GM12875 (cell line): ENCODE measurements at regions not wholly inside any gene's neighbourhood (a gene's known extent, or its start where the extent isn't known, plus 50 kb on each side); places are given as distances from the start of the nearest gene placed in this dataset.

Experiments used
- H3K4me3 ChIP-seq: one replicate; pipeline ENCODE4 v1.5.1; 2011; ENCODE audit warnings: low read depth, low read length, control low read depth
- TF ChIP-seq, protein P1 (sequence below): IDR thresholded peaks from 2 replicates; pipeline ENCODE4 v1.5.1; 2011; ENCODE audit warnings: low read depth, mild to moderate bottlenecking, control low read depth, inconsistent platforms, low read length, moderate library complexity, borderline replicate concordance; ENCODE audit not compliant: insufficient read depth

DNA sequence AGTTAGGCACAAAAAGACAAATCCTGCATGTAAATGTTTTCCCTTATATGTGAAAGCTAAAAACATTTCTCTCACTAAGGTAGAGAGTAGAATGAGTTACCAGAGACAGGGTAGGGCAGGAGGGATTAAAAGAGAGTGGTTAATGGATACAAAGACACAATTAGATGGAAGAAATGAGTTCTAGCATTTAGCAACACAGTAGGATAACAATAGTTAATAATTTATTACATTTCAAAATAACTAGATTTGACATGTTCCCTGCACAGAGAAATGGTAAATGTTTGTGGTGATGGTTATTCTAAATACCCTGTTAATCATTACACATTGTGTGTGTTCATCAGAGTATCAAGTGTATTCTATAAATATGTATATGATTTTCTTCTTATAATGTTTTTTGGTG, 1400.7 kb downstream of the OTOL1 start:
- no peak overlapping the region for H3K4me3 ChIP-seq
- TF ChIP-seq, protein P1, sequence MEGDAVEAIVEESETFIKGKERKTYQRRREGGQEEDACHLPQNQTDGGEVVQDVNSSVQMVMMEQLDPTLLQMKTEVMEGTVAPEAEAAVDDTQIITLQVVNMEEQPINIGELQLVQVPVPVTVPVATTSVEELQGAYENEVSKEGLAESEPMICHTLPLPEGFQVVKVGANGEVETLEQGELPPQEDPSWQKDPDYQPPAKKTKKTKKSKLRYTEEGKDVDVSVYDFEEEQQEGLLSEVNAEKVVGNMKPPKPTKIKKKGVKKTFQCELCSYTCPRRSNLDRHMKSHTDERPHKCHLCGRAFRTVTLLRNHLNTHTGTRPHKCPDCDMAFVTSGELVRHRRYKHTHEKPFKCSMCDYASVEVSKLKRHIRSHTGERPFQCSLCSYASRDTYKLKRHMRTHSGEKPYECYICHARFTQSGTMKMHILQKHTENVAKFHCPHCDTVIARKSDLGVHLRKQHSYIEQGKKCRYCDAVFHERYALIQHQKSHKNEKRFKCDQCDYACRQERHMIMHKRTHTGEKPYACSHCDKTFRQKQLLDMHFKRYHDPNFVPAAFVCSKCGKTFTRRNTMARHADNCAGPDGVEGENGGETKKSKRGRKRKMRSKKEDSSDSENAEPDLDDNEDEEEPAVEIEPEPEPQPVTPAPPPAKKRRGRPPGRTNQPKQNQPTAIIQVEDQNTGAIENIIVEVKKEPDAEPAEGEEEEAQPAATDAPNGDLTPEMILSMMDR: no peak

- no peak overlapping the region for H3K4me3 ChIP-seq
- TF ChIP-seq, protein P1: no peak
Observed at GRCh38 chr3:162932503-162932902, 1435.9 kb downstream of the OTOL1 start.

DNA sequence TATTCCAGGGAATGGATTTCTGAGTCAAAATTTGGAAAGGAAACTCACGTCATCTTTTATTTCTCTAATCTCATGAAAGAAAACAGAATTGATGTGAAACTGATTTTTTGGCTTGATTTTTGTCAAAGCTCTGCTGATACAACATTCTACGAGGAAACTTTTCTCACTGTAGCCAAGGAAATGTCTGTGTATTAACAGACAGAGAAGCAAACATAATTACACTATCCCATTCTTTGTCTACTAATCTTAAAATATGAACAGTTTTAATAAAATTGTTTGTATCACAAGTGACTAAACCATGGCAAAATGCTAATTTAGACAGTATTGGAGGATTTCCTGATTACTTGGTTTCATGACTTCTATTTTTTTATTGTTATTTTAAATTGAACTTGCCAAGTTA, 1437.0 kb downstream of the OTOL1 start:
- TF ChIP-seq, protein P1: no peak
- H3K4me3 ChIP-seq: no peak overlapping the region

DNA sequence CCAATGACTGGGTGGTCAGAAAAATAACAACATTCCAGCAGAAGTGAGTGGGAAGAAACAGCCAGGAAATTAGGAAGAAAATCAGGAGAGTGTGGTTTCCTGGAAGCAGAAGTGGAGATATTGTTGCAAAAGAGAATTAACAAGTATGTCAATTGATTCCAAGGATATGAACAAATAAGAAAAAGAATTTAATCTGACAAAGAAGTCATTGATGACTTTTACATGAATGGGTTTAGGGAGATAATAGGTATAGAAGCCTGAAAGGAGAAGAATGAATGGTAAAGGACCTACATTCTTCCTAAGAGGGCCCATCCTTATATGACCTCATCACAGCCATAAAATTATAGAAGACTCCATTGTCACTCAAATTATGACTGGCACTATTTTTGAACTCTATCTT, 1440.1 kb downstream of the OTOL1 start:
- no peak overlapping the region for H3K4me3 ChIP-seq
- TF ChIP-seq, protein P1: no peak

DNA sequence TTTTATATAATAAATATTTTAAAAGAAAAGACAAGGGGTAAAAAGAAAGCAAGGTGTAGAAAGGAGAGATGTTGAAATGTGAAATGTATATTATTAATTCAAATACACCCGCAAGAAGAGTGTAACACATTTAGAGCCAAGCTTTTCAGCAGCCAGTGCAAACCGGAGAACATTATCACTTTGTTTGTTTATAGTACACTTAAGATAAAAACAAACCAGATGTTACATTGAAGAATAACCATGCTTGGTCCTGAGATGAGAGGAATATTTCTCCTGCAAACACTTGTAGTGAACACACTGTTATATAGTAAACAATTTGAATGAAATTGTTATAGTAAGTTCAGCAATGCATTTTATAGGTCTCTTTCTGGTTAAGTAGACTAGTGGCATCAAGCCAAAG, 1441.5 kb downstream of the OTOL1 start:
- TF ChIP-seq, protein P1: no peak
- no peak overlapping the region for H3K4me3 ChIP-seq

DNA sequence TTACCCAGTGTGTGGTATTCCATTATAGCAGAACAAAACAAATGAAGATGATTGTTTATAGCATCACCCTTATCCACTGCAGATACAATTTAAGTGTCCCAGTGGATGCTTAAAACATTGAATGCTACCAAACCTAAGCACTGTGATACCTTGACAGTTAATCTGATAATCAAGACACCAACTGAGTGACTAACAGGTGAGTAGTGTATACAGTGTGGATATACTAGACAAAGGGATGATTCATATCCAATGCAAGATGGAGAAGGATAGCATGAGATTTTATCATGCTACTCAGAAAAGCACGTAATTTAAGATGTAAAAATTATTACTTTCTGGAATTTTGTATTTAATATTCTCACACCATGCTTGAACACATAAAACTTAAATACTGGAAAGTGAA, 1449.0 kb downstream of the OTOL1 start:
- H3K4me3 ChIP-seq: no peak overlapping the region
- TF ChIP-seq, protein P1: no peak

- TF ChIP-seq, protein P1: no peak
- no peak overlapping the region for H3K4me3 ChIP-seq
Observed at GRCh38 chr3:162956711-162957110, 1460.1 kb downstream of the OTOL1 start.
